Spleen (tissue), 11 donors: ENCODE measurements at regions not wholly inside any gene's neighbourhood (a gene's known extent, or its start where the extent isn't known, plus 50 kb on each side); places are given as distances from the start of the nearest gene placed in this dataset.

Experiments used
- DNase-seq: peaks from one replicate; pipeline ENCODE4 v3.0.0-alpha.2; 2020
- H3K27ac ChIP-seq, 8 donors: fragments of 200-600 bp; sonication (generic) in 7 of 8; 1 replicate in 4 of 8; 2 replicates in 4 of 8; pipeline versions ENCODE4 v1.5.0 to v1.8.0; 2016 to 2021; ENCODE audit warnings: inconsistent platforms in 4 of 8, mild to moderate bottlenecking in 4 of 8, moderate library complexity in 1 of 8
- H3K27me3 ChIP-seq, 7 donors: fragments of 200-600 bp; sonication (generic) in 6 of 7; replicated peaks in 1 of 7; 1 replicate in 4 of 7; 2 replicates in 3 of 7; pipeline versions ENCODE4 v1.5.0 to v1.8.0; 2016 to 2021; ENCODE audit warnings: inconsistent platforms in 3 of 7, mild to moderate bottlenecking in 1 of 7
- H3K36me3 ChIP-seq, 6 donors: fragments of 200-600 bp; sonication (generic) in 5 of 6; 1 replicate in 4 of 6; 2 replicates in 2 of 6; pipeline versions ENCODE4 v1.5.0 to v1.8.0; 2016 to 2021; ENCODE audit warnings: inconsistent platforms in 2 of 6
- H3K4me1 ChIP-seq, 6 donors: fragments of 200-600 bp; sonication (generic) in 5 of 6; 1 replicate in 3 of 6; 2 replicates in 3 of 6; pipeline versions ENCODE4 v1.5.0 to v1.8.0; 2016 to 2021; ENCODE audit warnings: inconsistent platforms in 3 of 6
- H3K4me3 ChIP-seq, 8 donors: fragments of 200-600 bp; sonication (generic) in 7 of 8; 1 replicate in 4 of 8; 2 replicates in 4 of 8; pipeline versions ENCODE4 v1.5.0 to v1.8.0; 2016 to 2021; ENCODE audit warnings: inconsistent platforms in 4 of 8, mild to moderate bottlenecking in 4 of 8, moderate library complexity in 2 of 8
- H3K9me3 ChIP-seq, 8 donors: fragments of 200-600 bp; sonication (generic) in 7 of 8; 1 replicate in 4 of 8; 2 replicates in 4 of 8; pipeline versions ENCODE4 v1.5.0 to v1.8.0; 2016 to 2021; ENCODE audit warnings: inconsistent platforms in 4 of 8
- POLR2A ChIP-seq, 3 donors: fragments of 450-650 bp; IDR thresholded peaks; one replicate each; pipeline ENCODE4 v1.5.1; 2017; ENCODE audit warnings: antibody characterized with exemption in 3 of 3, mild to moderate bottlenecking in 1 of 3
- POLR2AphosphoS5 ChIP-seq, 3 donors: sonication (generic); formaldehyde crosslinking; IDR thresholded peaks; one replicate each; pipeline ENCODE4 v1.5.1; 2017; ENCODE audit warnings: antibody characterized with exemption in 3 of 3
- WGBS, 5 donors: extraction: QIAGEN DNeasy Blood & Tissue Kit in 3 of 5; methylation state at CpG; one replicate each; pipeline versions ENCODE4 v1.1.5 to v1.1.7; 2013 to 2018; 5-methylcytosine and 5-hydroxymethylcytosine counted together
- intact Hi-C: fragments of 100-400 bp; cut with DNase I; formaldehyde crosslinking; loops from one replicate; pipeline ENCODE4 v1.15.0; 2023; ENCODE audit warnings: low total_unique reads
- TF ChIP-seq, protein P1 (sequence below), 11 experiments: fragments of 200-600 bp in 7 of 11; fragments of 450-650 bp in 4 of 11; sonication (generic) in 4 of 11; IDR thresholded peaks in 8 of 11; conservative IDR thresholded peaks in 3 of 11; 1 replicate in 7 of 11; 2 replicates in 4 of 11; pipeline versions ENCODE4 v1.4.0 to v1.8.0; 2016 to 2021; ENCODE audit warnings: antibody characterized with exemption in 11 of 11, inconsistent platforms in 4 of 11, mild to moderate bottlenecking in 1 of 11
- donor health status: healthy with polysubstance abuse.
- donor health status: DM: no; HTN: no; CAD: no; lungs with moderate emphysema.
- donor health status: DM: no; HTN: no; CAD: no.
- donor health status: Bipolar disorder and iron deficiency.
- donor health status: healthy.
- donor health status: DM: no; HTN: no; CAD: no.
- donor health status: DM: yes; HTN: yes; CAD: no.

- H3K9me3 ChIP-seq: no peaks in the 10 kb centered on the region
- intact Hi-C loops: no loop called here
- H3K4me1 ChIP-seq: no peaks in the 10 kb centered on the region
- no peaks in the 10 kb centered on the region for H3K36me3 ChIP-seq
- no peak for TF ChIP-seq POLR2AphosphoS5 (IDR thresholded peaks at IDR 0.05)
- TF ChIP-seq POLR2A (IDR thresholded peaks at IDR 0.05): no peak
- TF ChIP-seq, protein P1, sequence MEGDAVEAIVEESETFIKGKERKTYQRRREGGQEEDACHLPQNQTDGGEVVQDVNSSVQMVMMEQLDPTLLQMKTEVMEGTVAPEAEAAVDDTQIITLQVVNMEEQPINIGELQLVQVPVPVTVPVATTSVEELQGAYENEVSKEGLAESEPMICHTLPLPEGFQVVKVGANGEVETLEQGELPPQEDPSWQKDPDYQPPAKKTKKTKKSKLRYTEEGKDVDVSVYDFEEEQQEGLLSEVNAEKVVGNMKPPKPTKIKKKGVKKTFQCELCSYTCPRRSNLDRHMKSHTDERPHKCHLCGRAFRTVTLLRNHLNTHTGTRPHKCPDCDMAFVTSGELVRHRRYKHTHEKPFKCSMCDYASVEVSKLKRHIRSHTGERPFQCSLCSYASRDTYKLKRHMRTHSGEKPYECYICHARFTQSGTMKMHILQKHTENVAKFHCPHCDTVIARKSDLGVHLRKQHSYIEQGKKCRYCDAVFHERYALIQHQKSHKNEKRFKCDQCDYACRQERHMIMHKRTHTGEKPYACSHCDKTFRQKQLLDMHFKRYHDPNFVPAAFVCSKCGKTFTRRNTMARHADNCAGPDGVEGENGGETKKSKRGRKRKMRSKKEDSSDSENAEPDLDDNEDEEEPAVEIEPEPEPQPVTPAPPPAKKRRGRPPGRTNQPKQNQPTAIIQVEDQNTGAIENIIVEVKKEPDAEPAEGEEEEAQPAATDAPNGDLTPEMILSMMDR (IDR thresholded peaks at IDR 0.05 in 8 of 11, conservative IDR thresholded peaks at IDR 0.05 in 3 of 11): no peak
- H3K4me3 ChIP-seq: no peak overlapping the region
- H3K27ac ChIP-seq: no peak overlapping the region
- DNase-seq: no peak
- 65 to 80% (median 78%) methylated on average over 6 of the region's 6 CpGs for WGBS, 5 donors
- no peaks in the 10 kb centered on the region for H3K27me3 ChIP-seq
Measured at GRCh38 chr11:116130122-116130521, 625.9 kb upstream of the CADM1 start.

GRCh38 chr11:116129456-116129855 is 625.2 kb upstream of the CADM1 start:
- intact Hi-C loops: no loop called here
- WGBS, 5 donors: 91 to 96% (median 92%) methylated on average over 9 of the region's 9 CpGs
- Histone ChIP-seq H3K27ac (no peak overlapping the region), H3K36me3 (no peaks in the 10 kb centered on the region), H3K27me3 (no peaks in the 10 kb centered on the region), H3K4me3 (no peak overlapping the region), H3K4me1 (no peaks in the 10 kb centered on the region), H3K9me3 (no peaks in the 10 kb centered on the region)
- no peak for DNase-seq
- TF ChIP-seq POLR2AphosphoS5 (IDR thresholded peaks at IDR 0.05): no peak
- TF ChIP-seq, protein P1 (IDR thresholded peaks at IDR 0.05 in 8 of 11, conservative IDR thresholded peaks at IDR 0.05 in 3 of 11): no peak
- TF ChIP-seq POLR2A (IDR thresholded peaks at IDR 0.05): no peak

- no peak overlapping the region for H3K27ac ChIP-seq
- intact Hi-C loops: no loop called here
- no peaks in the 10 kb centered on the region for H3K27me3 ChIP-seq
- H3K4me1 ChIP-seq: no peaks in the 10 kb centered on the region
- WGBS, 5 donors: 80 to 98% (median 91%) methylated on average over 2 to 3 of the region's 3 CpGs
- no peaks in the 10 kb centered on the region for H3K9me3 ChIP-seq
- TF ChIP-seq, protein P1 (IDR thresholded peaks at IDR 0.05 in 8 of 11, conservative IDR thresholded peaks at IDR 0.05 in 3 of 11): no peak
- no peak for TF ChIP-seq POLR2AphosphoS5 (IDR thresholded peaks at IDR 0.05)
- no peaks in the 10 kb centered on the region for H3K36me3 ChIP-seq
- DNase-seq: no peak
- H3K4me3 ChIP-seq: no peak overlapping the region
Measured at GRCh38 chr11:116126562-116126961, 622.3 kb upstream of the CADM1 start.

DNA sequence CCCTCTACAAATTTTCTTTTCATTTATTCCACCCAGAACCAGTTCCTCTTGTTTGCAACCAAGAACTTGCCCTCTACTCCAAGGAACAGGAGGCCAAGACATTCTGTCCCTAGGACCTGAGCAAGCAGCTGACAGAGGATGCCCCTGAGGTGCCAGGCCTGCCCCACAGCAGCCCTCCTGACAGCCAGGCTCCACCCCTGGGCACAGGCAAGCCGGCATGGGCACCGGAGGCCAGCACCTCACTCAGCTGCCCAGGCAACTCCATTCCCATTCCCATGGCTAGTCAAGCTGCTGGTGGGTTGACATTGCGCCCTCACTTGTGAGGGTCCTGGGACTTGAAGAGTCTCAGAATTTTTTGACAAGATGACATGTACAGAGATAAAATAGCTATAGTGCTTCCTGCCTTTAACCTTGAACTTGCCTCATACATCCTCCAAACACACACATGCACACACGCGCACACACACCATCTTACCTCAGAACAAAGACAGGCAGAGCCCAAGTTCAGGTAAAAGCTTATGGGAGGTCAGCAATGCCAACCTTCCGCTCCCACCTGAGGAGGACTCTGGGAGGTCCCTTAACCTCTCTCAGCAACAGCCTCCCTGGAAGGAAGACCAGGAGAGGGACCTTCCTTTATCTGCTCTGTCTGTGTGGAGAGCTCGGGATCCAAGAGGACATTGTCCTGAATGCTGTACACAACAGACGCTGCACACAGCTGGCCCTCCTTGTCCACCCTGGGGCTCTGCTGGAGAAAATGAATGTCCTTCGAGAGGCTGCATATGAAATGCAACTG is 620.9 kb upstream of the CADM1 start:
- no peak overlapping the region for H3K27ac ChIP-seq
- H3K9me3 ChIP-seq: no peaks in the 10 kb centered on the region
- no peak overlapping the region for H3K4me3 ChIP-seq
- 81 to 91% (median 83%) methylated on average over 8 to 9 of the region's 9 CpGs for WGBS, 5 donors
- H3K27me3 ChIP-seq: no peaks in the 10 kb centered on the region
- no peaks in the 10 kb centered on the region for H3K4me1 ChIP-seq
- TF ChIP-seq POLR2A (IDR thresholded peaks at IDR 0.05): no peak
- TF ChIP-seq POLR2AphosphoS5 (IDR thresholded peaks at IDR 0.05): no peak
- TF ChIP-seq, protein P1 (IDR thresholded peaks at IDR 0.05 in 8 of 11, conservative IDR thresholded peaks at IDR 0.05 in 3 of 11): no peak
- no peaks in the 10 kb centered on the region for H3K36me3 ChIP-seq
- DNase-seq: no peak
- intact Hi-C loops: no loop called here
